Gastroesophageal sphincter (tissue), 4 donors: ENCODE measurements at regions not wholly inside any gene's neighbourhood (a gene's known extent, or its start where the extent isn't known, plus 50 kb on each side); places are given as distances from the start of the nearest gene placed in this dataset.

Experiments
- ATAC-seq: fragments of 150-250 bp; one replicate; pipeline ENCODE4 v1.9.1; 2016; ENCODE audit warnings: mild to moderate bottlenecking, moderate library complexity
- H3K27ac ChIP-seq, 4 donors: fragments of 200-600 bp; sonication (generic) in 3 of 4; 1 replicate in 3 of 4; 2 replicates in 1 of 4; pipeline ENCODE4 v1.5.1; 2016 to 2019
- H3K27me3 ChIP-seq: fragments of 200-600 bp; sonication (generic); one replicate; pipeline ENCODE4 v1.5.1; 2019
- H3K36me3 ChIP-seq, 2 donors: fragments of 200-600 bp; sonication (generic); one replicate each; pipeline ENCODE4 v1.5.1; 2019; ENCODE audit warnings: control low read depth in 1 of 2
- H3K4me1 ChIP-seq, 3 donors: fragments of 200-600 bp; sonication (generic); 1 replicate in 2 of 3; 2 replicates in 1 of 3; pipeline ENCODE4 v1.5.1; 2016 to 2019; ENCODE audit warnings: control low read depth in 2 of 3
- H3K4me3 ChIP-seq, 2 donors: fragments of 200-600 bp; sonication (generic); one replicate each; pipeline ENCODE4 v1.5.1; 2019; ENCODE audit warnings: mild to moderate bottlenecking in 1 of 2, moderate library complexity in 1 of 2
- H3K9me3 ChIP-seq, 3 donors: fragments of 200-600 bp; sonication (generic); one replicate each; pipeline ENCODE4 v1.5.1; 2017 to 2019; ENCODE audit warnings: control low read depth in 2 of 3
- CTCF ChIP-seq, 4 experiments: fragments of 200-600 bp in 2 of 4; fragments of 450-650 bp in 2 of 4; sonication (generic) in 1 of 4; IDR thresholded peaks; one replicate each; pipeline ENCODE4 v1.5.1; 2017 to 2019; ENCODE audit warnings: antibody characterized with exemption in 4 of 4, mild to moderate bottlenecking in 2 of 4, moderate library complexity in 2 of 4
- EP300 ChIP-seq: sonication (generic); formaldehyde crosslinking; IDR thresholded peaks from one replicate; pipeline ENCODE4 v1.6.1; 2017; ENCODE audit warnings: antibody characterized with exemption, mild to moderate bottlenecking
- POLR2A ChIP-seq, 2 donors: fragments of 450-650 bp; IDR thresholded peaks; one replicate each; pipeline ENCODE4 v1.6.1; 2017; ENCODE audit warnings: antibody characterized with exemption in 2 of 2, mild to moderate bottlenecking in 2 of 2, moderate library complexity in 1 of 2
- POLR2AphosphoS5 ChIP-seq: sonication (generic); formaldehyde crosslinking; IDR thresholded peaks from one replicate; pipeline ENCODE4 v1.6.1; 2017; ENCODE audit warnings: antibody characterized with exemption
- WGBS, 2 donors: methylation state at CpG; one replicate each; pipeline ENCODE4 v1.1.5; 2018; ENCODE audit warnings: low coverage in 1 of 2; 5-methylcytosine and 5-hydroxymethylcytosine counted together

GRCh38 chr5:8295141-8295540 lies 426.2 kb downstream of the MTRR start:
- no peak for TF ChIP-seq POLR2AphosphoS5
- no peak for TF ChIP-seq CTCF (IDR thresholded peaks at IDR 0.05)
- no peak for TF ChIP-seq POLR2A (IDR thresholded peaks at IDR 0.05)
- TF ChIP-seq EP300 = no peak
- WGBS, 2 donors = 27 to 48% methylated on average over 1 of the region's 1 CpG
- Histone ChIP-seq H3K4me3 (no peak overlapping the region), H3K36me3 (no peaks in the 10 kb centered on the region), H3K4me1 (no peaks in the 10 kb centered on the region), H3K27me3 (no peaks in the 10 kb centered on the region), H3K9me3 (peaks cover 0 to 4% (median 0%) of the 10 kb centered on the region in 3 donors), H3K27ac (no peak overlapping the region)
- ATAC-seq = no peak

GRCh38 chr5:8299716-8300115 lies 430.8 kb downstream of the MTRR start:
- Histone ChIP-seq H3K36me3 (no peaks in the 10 kb centered on the region), H3K27me3 (no peaks in the 10 kb centered on the region), H3K4me1 (no peaks in the 10 kb centered on the region), H3K4me3 (no peak overlapping the region), H3K27ac (no peak overlapping the region), H3K9me3 (no peaks in the 10 kb centered on the region)
- 20 to 56% methylated on average over 1 of the region's 1 CpG for WGBS, 2 donors
- TF ChIP-seq EP300 = no peak
- no peak for TF ChIP-seq CTCF (IDR thresholded peaks at IDR 0.05)
- TF ChIP-seq POLR2AphosphoS5 = no peak
- no peak for TF ChIP-seq POLR2A (IDR thresholded peaks at IDR 0.05)
- no peak for ATAC-seq

GRCh38 chr5:8304341-8304740 lies 435.4 kb downstream of the MTRR start:
- Histone ChIP-seq H3K9me3 (peaks cover 0 to 2% (median 0%) of the 10 kb centered on the region in 3 donors), H3K36me3 (no peaks in the 10 kb centered on the region), H3K4me3 (no peak overlapping the region), H3K27me3 (no peaks in the 10 kb centered on the region), H3K27ac (no peak overlapping the region), H3K4me1 (no peaks in the 10 kb centered on the region)
- WGBS, 2 donors = 47 to 51% methylated on average over 2 of the region's 2 CpGs
- ATAC-seq = no peak
- TF ChIP-seq POLR2A (IDR thresholded peaks at IDR 0.05) = no peak
- no peak for TF ChIP-seq EP300
- no peak for TF ChIP-seq POLR2AphosphoS5
- no peak for TF ChIP-seq CTCF (IDR thresholded peaks at IDR 0.05)

GRCh38 chr5:8306288-8306896 lies 437.4 kb downstream of the MTRR start:
- ATAC-seq = no peak
- no peak overlapping the region for H3K4me3 ChIP-seq
- H3K27ac ChIP-seq = no peak overlapping the region
- TF ChIP-seq CTCF (IDR thresholded peaks at IDR 0.05) (no peak), POLR2A (IDR thresholded peaks at IDR 0.05) (no peak), EP300 (no peak), POLR2AphosphoS5 (no peak)
- WGBS, 2 donors = 73% methylated on average over 3 of the region's 5 CpGs; no CpG with 5 or more reads in 1 of the 2 donors
- no peaks in the 10 kb centered on the region for H3K27me3 ChIP-seq
- H3K36me3 ChIP-seq = no peaks in the 10 kb centered on the region
- peaks cover 0 to 20% (median 0%) of the 10 kb centered on the region in 3 donors for H3K9me3 ChIP-seq
- no peaks in the 10 kb centered on the region for H3K4me1 ChIP-seq

- H3K36me3 ChIP-seq = no peaks in the 10 kb centered on the region
- peaks cover 0 to 12% (median 0%) of the 10 kb centered on the region in 3 donors for H3K9me3 ChIP-seq
- H3K4me1 ChIP-seq = no peaks in the 10 kb centered on the region
- no peak overlapping the region for H3K4me3 ChIP-seq
- no peak for ATAC-seq
- no peaks in the 10 kb centered on the region for H3K27me3 ChIP-seq
- no peak for TF ChIP-seq CTCF (IDR thresholded peaks at IDR 0.05)
- no peak for TF ChIP-seq POLR2A (IDR thresholded peaks at IDR 0.05)
- no peak for TF ChIP-seq POLR2AphosphoS5
- TF ChIP-seq EP300 = no peak
- H3K27ac ChIP-seq = no peak overlapping the region
- 43 to 51% methylated on average over 3 of the region's 3 CpGs for WGBS, 2 donors
Observed at GRCh38 chr5:8314965-8315364, 446.0 kb downstream of the MTRR start.
